ENCODE measurements at regions not wholly inside any gene's neighbourhood (a gene's known extent, or its start where the extent isn't known, plus 50 kb on each side); places are given as distances from the start of the nearest gene placed in this dataset.

DNA sequence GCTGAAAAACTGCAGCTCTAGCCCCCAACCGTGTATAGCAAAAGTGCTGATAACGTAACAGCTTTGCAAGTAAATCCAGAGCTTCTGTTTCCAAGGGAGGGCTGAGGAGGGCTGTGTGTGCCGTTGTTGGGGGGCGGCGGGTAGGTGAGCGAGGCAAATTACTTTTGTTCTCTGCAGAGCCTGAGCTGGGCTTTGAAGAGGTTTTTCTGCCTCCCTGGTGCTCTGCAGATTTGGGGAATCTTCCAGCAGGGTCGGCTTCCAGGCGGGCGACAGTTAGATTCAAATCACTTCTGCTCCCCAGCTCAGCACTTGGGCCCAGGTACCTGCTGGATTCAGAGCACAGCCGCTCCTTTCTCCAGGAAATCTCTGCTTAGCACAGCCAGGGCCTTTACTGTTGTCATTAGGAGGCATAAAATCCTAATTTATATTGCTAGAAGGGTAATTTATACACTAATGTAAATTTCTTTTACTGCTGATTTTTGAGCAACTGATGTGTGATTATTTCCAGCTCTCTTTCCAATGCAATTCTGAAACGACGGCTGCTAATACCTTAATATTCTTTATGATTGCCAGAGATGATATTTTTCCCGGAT is 442.4 kb downstream of the TYW1 start:
- H3K36me3 ChIP-seq (ENCODE audit: control insufficient read depth, insufficient read depth, low read length) = no peaks in the 10 kb centered on the region
- H3K27me3 ChIP-seq (ENCODE audit: control insufficient read depth, insufficient read depth, low read length) = no peaks in the 10 kb centered on the region
- no peak for TF ChIP-seq CTCF (IDR thresholded peaks at IDR 0.05; ENCODE audit: insufficient read depth, low read length, severe bottlenecking)
- DNase-seq (ENCODE audit: low read depth) (no peak), FAIRE-seq (no peak)
- no peak overlapping the region for H3K4me3 ChIP-seq (ENCODE audit: low read depth, low read length)

GRCh38 chr7:67440321-67440720 is 443.7 kb downstream of the TYW1 start:
- TF ChIP-seq CTCF (IDR thresholded peaks at IDR 0.05; ENCODE audit: insufficient read depth, low read length, severe bottlenecking) = no peak
- H3K4me3 ChIP-seq (ENCODE audit: low read depth, low read length) = no peak overlapping the region
- H3K27me3 ChIP-seq (ENCODE audit: control insufficient read depth, insufficient read depth, low read length) = no peaks in the 10 kb centered on the region
- DNase-seq (ENCODE audit: low read depth) = no peak
- peak; percentile 18 for FAIRE-seq
- no peaks in the 10 kb centered on the region for H3K36me3 ChIP-seq (ENCODE audit: control insufficient read depth, insufficient read depth, low read length)

DNA sequence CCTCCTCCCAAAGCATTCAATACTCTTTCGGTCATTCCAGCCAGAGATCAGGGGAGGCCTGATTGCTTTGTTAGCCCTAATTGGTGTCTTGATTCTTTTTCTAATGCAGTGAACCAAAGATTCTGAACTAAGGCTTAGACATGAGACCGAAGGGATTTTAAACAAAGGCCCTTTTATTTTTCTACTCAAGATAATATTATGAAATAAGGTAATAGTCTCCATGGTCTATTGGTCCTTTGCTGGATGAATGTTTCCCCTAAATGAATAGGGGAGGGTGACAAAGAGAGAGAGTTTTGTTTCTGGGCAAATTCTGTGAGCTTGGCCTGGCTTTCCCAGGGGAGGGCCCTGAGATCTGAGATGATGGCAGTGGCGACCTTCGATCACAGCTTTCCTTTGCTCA is 449.1 kb downstream of the TYW1 start:
- no peak for TF ChIP-seq CTCF (IDR thresholded peaks at IDR 0.05; ENCODE audit: insufficient read depth, low read length, severe bottlenecking)
- no peak for DNase-seq (ENCODE audit: low read depth)
- Histone ChIP-seq H3K4me3 (ENCODE audit: low read depth, low read length) (no peak overlapping the region), H3K36me3 (ENCODE audit: control insufficient read depth, insufficient read depth, low read length) (no peaks in the 10 kb centered on the region), H3K27me3 (ENCODE audit: control insufficient read depth, insufficient read depth, low read length) (no peaks in the 10 kb centered on the region)
- no peak for FAIRE-seq

DNA sequence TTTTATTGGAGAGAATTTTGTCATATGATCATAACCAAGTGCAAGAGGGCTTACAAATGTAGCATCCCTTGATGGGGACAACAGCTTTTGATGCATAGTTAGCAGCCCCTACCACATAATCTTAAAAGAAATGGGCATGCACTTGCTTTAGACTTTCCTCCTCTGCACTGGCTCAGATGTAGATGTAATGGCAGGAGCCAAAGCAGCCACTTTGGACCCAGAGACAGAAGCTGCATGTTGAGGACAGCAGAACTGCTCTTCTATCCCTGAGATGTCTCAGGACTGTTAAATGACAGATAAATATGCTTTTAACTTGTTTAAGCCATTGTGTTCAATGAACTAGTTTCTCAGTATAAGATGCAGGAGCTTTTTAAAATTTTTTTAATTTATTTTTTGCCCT is 450.7 kb downstream of the TYW1 start:
- H3K36me3 ChIP-seq (ENCODE audit: control insufficient read depth, insufficient read depth, low read length) = no peaks in the 10 kb centered on the region
- no peak for TF ChIP-seq CTCF (IDR thresholded peaks at IDR 0.05; ENCODE audit: insufficient read depth, low read length, severe bottlenecking)
- FAIRE-seq = no peak
- DNase-seq (ENCODE audit: low read depth) = no peak
- H3K27me3 ChIP-seq (ENCODE audit: control insufficient read depth, insufficient read depth, low read length) = no peaks in the 10 kb centered on the region
- H3K4me3 ChIP-seq (ENCODE audit: low read depth, low read length) = no peak overlapping the region

GRCh38 chr7:67448271-67448670 is 451.6 kb downstream of the TYW1 start:
- Histone ChIP-seq H3K27me3 (ENCODE audit: control insufficient read depth, insufficient read depth, low read length) (no peaks in the 10 kb centered on the region), H3K36me3 (ENCODE audit: control insufficient read depth, insufficient read depth, low read length) (no peaks in the 10 kb centered on the region), H3K4me3 (ENCODE audit: low read depth, low read length) (no peak overlapping the region)
- no peak for DNase-seq (ENCODE audit: low read depth)
- TF ChIP-seq CTCF (IDR thresholded peaks at IDR 0.05; ENCODE audit: insufficient read depth, low read length, severe bottlenecking) = no peak
- FAIRE-seq = no peak

GRCh38 chr7:67450171-67450570 is 453.5 kb downstream of the TYW1 start:
- FAIRE-seq (no peak), DNase-seq (ENCODE audit: low read depth) (no peak)
- no peaks in the 10 kb centered on the region for H3K36me3 ChIP-seq (ENCODE audit: control insufficient read depth, insufficient read depth, low read length)
- TF ChIP-seq CTCF (IDR thresholded peaks at IDR 0.05; ENCODE audit: insufficient read depth, low read length, severe bottlenecking) = no peak
- H3K27me3 ChIP-seq (ENCODE audit: control insufficient read depth, insufficient read depth, low read length) = no peaks in the 10 kb centered on the region
- H3K4me3 ChIP-seq (ENCODE audit: low read depth, low read length) = no peak overlapping the region
